Left ventricle myocardium inferior (tissue), 1 donor: ENCODE measurements at regions not wholly inside any gene's neighbourhood (a gene's known extent, or its start where the extent isn't known, plus 50 kb on each side); places are given as distances from the start of the nearest gene placed in this dataset.

Experiments
- DNase-seq: peaks from one replicate; pipeline ENCODE4 v3.0.0-alpha.2; 2020
- H3K27ac ChIP-seq: fragments of 200-600 bp; replicated peaks from 2 replicates; pipeline ENCODE4 v1.8.0; 2021
- H3K27me3 ChIP-seq: fragments of 200-600 bp; 2 replicates; pipeline ENCODE4 v1.8.0; 2021; ENCODE audit warnings: low read depth
- H3K36me3 ChIP-seq: fragments of 200-600 bp; 2 replicates; pipeline ENCODE4 v1.8.0; 2021
- H3K4me1 ChIP-seq: fragments of 200-600 bp; 2 replicates; pipeline ENCODE4 v1.8.0; 2021
- H3K4me3 ChIP-seq: fragments of 200-600 bp; 2 replicates; pipeline ENCODE4 v1.8.0; 2021; ENCODE audit warnings: mild to moderate bottlenecking, moderate library complexity
- H3K9me3 ChIP-seq: fragments of 200-600 bp; replicated peaks from 2 replicates; pipeline ENCODE4 v1.8.0; 2021
- intact Hi-C: fragments of 100-400 bp; cut with micrococcal nuclease; formaldehyde crosslinking; loops from one replicate; pipeline ENCODE4 v1.11.0; 2022
- TF ChIP-seq, protein P1 (sequence below): fragments of 200-600 bp; IDR thresholded peaks from 2 replicates; pipeline ENCODE4 v1.8.0; 2021; ENCODE audit warnings: antibody characterized with exemption, mild to moderate bottlenecking, borderline replicate concordance
- donor health status: DM: no; HTN: yes; CAD: no; lungs with severe emphysema.

DNA sequence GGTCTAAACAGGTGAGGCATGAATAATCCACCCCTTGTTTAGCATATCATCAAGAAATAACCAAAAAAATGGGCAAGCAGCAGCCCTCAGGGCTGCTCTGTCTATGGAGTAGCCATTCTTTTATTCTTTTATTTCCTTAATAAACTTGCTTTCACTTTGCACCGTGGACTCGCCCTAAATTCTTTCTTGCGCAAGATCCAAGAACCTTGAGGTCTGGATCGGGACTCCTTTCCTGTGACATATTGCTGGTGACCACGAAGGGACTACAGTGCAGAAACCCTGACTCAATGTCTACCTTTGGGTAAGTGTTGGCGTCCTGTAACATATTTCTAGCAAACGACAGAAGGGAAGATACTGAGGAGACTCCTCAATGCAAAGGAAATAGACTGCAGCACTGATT lies 1099.2 kb downstream of the FAM181B start:
- Histone ChIP-seq H3K27me3 (no peaks in the 10 kb centered on the region), H3K9me3 (no peaks in the 10 kb centered on the region), H3K36me3 (no peaks in the 10 kb centered on the region), H3K27ac (no peak overlapping the region), H3K4me3 (no peak overlapping the region), H3K4me1 (no peaks in the 10 kb centered on the region)
- TF ChIP-seq, protein P1, sequence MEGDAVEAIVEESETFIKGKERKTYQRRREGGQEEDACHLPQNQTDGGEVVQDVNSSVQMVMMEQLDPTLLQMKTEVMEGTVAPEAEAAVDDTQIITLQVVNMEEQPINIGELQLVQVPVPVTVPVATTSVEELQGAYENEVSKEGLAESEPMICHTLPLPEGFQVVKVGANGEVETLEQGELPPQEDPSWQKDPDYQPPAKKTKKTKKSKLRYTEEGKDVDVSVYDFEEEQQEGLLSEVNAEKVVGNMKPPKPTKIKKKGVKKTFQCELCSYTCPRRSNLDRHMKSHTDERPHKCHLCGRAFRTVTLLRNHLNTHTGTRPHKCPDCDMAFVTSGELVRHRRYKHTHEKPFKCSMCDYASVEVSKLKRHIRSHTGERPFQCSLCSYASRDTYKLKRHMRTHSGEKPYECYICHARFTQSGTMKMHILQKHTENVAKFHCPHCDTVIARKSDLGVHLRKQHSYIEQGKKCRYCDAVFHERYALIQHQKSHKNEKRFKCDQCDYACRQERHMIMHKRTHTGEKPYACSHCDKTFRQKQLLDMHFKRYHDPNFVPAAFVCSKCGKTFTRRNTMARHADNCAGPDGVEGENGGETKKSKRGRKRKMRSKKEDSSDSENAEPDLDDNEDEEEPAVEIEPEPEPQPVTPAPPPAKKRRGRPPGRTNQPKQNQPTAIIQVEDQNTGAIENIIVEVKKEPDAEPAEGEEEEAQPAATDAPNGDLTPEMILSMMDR = no peak
- no peak for DNase-seq
- intact Hi-C loops = no loop called here

DNA sequence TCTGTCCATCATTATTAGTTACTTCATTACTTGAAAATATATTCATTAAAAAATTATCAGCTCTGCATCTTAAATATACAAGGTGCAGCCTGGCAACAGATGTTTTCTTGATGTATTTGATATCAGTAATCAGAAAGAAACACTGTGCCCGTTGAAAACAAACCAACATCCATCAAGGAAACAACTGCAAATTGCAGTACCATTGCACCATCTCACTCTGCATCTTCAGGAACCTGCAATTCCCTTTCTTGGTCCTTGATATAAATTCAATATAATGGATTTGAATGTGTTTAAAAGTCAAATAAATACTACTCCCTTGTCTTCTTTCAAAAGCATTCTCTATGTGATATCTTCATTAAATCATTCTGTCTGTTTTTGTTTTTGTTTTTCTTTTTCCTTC lies 1131.2 kb downstream of the FAM181B start:
- intact Hi-C loops = no loop called here
- Histone ChIP-seq H3K9me3 (peaks cover 7% of the 10 kb centered on the region), H3K36me3 (no peaks in the 10 kb centered on the region), H3K4me1 (no peaks in the 10 kb centered on the region), H3K4me3 (no peak overlapping the region), H3K27ac (no peak overlapping the region), H3K27me3 (no peaks in the 10 kb centered on the region)
- TF ChIP-seq, protein P1 = no peak
- DNase-seq = no peak

DNA sequence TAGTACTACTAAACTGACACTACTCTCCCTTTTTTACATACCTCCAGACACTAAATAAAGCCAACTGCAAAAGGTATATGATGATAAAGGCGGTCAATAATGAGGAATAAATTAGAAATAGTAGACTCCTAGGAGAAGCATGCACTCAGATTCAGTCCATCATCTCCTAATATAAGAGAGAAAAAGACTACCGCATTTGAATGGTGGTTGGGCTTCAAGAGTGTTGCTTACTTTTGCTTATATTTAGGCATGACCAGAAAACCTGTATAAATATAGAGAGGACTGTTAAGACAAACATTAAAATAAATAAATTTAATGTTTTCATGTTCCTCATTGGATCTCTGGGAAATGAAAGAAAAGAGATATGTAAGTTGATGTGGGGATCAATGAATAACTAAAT lies 1137.0 kb downstream of the FAM181B start:
- TF ChIP-seq, protein P1 = no peak
- no peaks in the 10 kb centered on the region for H3K36me3 ChIP-seq
- H3K27ac ChIP-seq = no peak overlapping the region
- no peak overlapping the region for H3K4me3 ChIP-seq
- H3K4me1 ChIP-seq = no peaks in the 10 kb centered on the region
- no peak for DNase-seq
- intact Hi-C loops = no loop called here
- peaks cover 4% of the 10 kb centered on the region for H3K9me3 ChIP-seq
- no peaks in the 10 kb centered on the region for H3K27me3 ChIP-seq

DNA sequence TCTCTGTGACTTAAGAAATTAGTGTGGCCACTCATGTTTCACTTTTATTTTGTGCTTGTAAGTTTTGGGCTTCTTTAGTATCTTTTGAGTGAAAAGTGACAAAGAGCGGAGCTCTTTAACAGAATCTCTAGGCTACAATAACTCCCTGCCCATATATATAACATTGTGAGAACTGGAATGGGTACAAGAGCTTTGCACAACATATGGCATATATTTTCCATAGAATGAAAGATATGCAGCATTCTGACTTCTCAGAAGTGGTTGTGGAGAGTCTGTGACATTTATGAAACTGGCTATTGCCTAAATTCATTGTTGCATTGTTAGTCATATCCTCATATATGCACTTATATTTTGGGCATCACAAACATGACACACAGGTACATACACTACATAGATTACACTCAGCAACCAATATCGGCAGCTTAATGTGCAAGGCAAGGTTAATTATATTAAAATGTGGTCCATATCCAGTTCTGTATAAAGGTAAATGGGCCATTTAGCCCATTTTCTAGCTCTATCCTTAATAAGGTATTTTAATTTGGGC lies 1148.2 kb downstream of the FAM181B start:
- Histone ChIP-seq H3K4me3 (no peak overlapping the region), H3K4me1 (no peaks in the 10 kb centered on the region), H3K9me3 (no peaks in the 10 kb centered on the region), H3K27me3 (no peaks in the 10 kb centered on the region), H3K36me3 (no peaks in the 10 kb centered on the region), H3K27ac (no peak overlapping the region)
- DNase-seq = no peak
- TF ChIP-seq, protein P1 = no peak
- intact Hi-C loops = no loop called here

DNA sequence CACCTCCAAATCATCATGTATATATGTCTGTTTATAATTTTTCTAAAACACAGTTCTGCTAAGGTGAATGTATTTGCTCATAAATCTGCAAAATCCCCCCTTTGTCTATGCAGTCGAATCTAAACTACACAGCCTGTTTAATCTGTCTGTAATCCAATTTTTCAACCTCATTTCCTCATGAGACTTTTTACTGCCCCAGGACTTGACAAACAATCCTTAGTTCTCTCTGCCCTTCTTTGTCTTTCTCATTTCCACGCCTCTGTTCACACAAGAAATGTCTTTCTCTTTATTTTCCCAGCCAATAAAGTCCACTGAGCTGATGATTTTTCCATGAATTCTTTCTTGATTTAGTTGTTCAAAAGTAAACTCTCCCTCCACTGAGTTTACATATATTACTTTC lies 1154.3 kb downstream of the FAM181B start:
- H3K27me3 ChIP-seq = no peaks in the 10 kb centered on the region
- H3K27ac ChIP-seq = no peak overlapping the region
- H3K36me3 ChIP-seq = no peaks in the 10 kb centered on the region
- H3K4me3 ChIP-seq = no peak overlapping the region
- DNase-seq = no peak
- TF ChIP-seq, protein P1 = no peak
- H3K9me3 ChIP-seq = no peaks in the 10 kb centered on the region
- intact Hi-C loops = no loop called here
- H3K4me1 ChIP-seq = no peaks in the 10 kb centered on the region
